Activated T-cell treated with anti-CD3 and anti-CD28 coated beads for 48 hours (primary cell): ENCODE measurements at regions not wholly inside any gene's neighbourhood (a gene's known extent, or its start where the extent isn't known, plus 50 kb on each side); places are given as distances from the start of the nearest gene placed in this dataset.

Source experiments
- DNase-seq: peaks from one replicate; pipeline ENCODE4 v3.0.0-alpha.2; 2020; ENCODE audit warnings: low read depth

GRCh38 chr11:128190312-128190711, 397.0 kb downstream of the ETS1 start:
- no peak for DNase-seq

GRCh38 chr11:128189823-128190222, 397.5 kb downstream of the ETS1 start:
- DNase-seq, result no peak

GRCh38 chr11:128188346-128189004, 398.9 kb downstream of the ETS1 start:
- no peak for DNase-seq

- no peak for DNase-seq
These were observed 399.5 kb downstream of the ETS1 start for GRCh38 chr11:128187835-128188234.

- DNase-seq, result no peak
These were observed 400.0 kb downstream of the ETS1 start for GRCh38 chr11:128187377-128187776.

GRCh38 chr11:128184981-128185380, 402.4 kb downstream of the ETS1 start:
- no peak for DNase-seq

GRCh38 chr11:128182844-128183243, 404.5 kb downstream of the ETS1 start:
- DNase-seq, result no peak

- DNase-seq, result no peak
These were observed 405.4 kb downstream of the ETS1 start for GRCh38 chr11:128181984-128182383.

GRCh38 chr11:128181088-128181480, 406.3 kb downstream of the ETS1 start:
- DNase-seq, result no peak

- no peak for DNase-seq
These were observed 406.8 kb downstream of the ETS1 start for GRCh38 chr11:128180441-128181087.

GRCh38 chr11:128179512-128179911, 407.8 kb downstream of the ETS1 start:
- DNase-seq, result no peak

- no peak for DNase-seq
These were observed 408.3 kb downstream of the ETS1 start for GRCh38 chr11:128179039-128179438.

GRCh38 chr11:128174465-128175291, 412.7 kb downstream of the ETS1 start:
- no peak for DNase-seq

GRCh38 chr11:128172046-128172878, 415.1 kb downstream of the ETS1 start:
- DNase-seq, result peak; percentile 79

- DNase-seq, result no peak
These were observed 415.9 kb downstream of the ETS1 start for GRCh38 chr11:128171506-128171905.

- DNase-seq, result no peak
These were observed 421.8 kb downstream of the ETS1 start for GRCh38 chr11:128165572-128165971.

- no peak for DNase-seq
These were observed 423.1 kb downstream of the ETS1 start for GRCh38 chr11:128164080-128164741.

- DNase-seq, result no peak
These were observed 425.4 kb downstream of the ETS1 start for GRCh38 chr11:128161994-128162393.

- DNase-seq, result no peak
These were observed 425.9 kb downstream of the ETS1 start for GRCh38 chr11:128161436-128161835.

GRCh38 chr11:128158860-128159259, 428.5 kb downstream of the ETS1 start:
- DNase-seq, result no peak

GRCh38 chr11:128157423-128158298, 429.7 kb downstream of the ETS1 start:
- DNase-seq, result peak; percentile 23
